HG02884 (cell line): ENCODE measurements at regions not wholly inside any gene's neighbourhood (a gene's known extent, or its start where the extent isn't known, plus 50 kb on each side); places are given as distances from the start of the nearest gene placed in this dataset.
"Not testable (repeated sequence)": the region's sequence is repeated elsewhere in the genome, so short reads cannot be mapped to it uniquely, and the experiment has no call there.

ENCODE experiments used
- ATAC-seq: cut with Tn5 transposase; IDR thresholded peaks from one replicate; pipeline ENCODE4 v1.9.1; 2021; ENCODE audit warnings: mild to moderate bottlenecking, moderate library complexity; ENCODE audit not compliant: unreplicated experiment

GRCh38 chr9:88287972-88288371 is 100.3 kb upstream of the SPIN1 start:
- ATAC-seq = no peak

- ATAC-seq = no peak
These were observed 107.3 kb upstream of the SPIN1 start for GRCh38 chr9:88280816-88281382.

DNA sequence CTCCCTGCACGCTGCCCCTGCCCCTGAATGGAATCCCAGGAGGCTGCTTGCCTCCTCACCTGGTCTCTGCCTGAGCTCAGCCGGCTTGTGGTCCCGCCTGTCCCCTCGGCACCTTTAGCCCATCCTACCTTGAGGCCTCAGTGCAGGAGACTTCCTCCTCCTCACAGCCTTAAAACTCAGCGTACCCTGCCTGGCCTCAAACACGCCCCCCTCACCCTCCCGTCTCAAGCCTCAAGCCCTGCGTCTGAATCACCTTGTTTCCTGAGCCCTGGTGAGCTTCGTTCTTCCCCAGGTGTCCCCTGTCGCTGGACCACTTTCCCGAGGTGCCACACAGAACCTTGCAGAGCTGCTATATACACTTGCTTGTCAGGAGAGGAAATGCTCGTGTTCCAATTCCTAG is 110.2 kb upstream of the SPIN1 start:
- ATAC-seq = no peak

- ATAC-seq = no peak
These were observed 114.2 kb upstream of the SPIN1 start for GRCh38 chr9:88274078-88274477.

GRCh38 chr9:88272986-88273385 is 115.3 kb upstream of the SPIN1 start:
- no peak for ATAC-seq

DNA sequence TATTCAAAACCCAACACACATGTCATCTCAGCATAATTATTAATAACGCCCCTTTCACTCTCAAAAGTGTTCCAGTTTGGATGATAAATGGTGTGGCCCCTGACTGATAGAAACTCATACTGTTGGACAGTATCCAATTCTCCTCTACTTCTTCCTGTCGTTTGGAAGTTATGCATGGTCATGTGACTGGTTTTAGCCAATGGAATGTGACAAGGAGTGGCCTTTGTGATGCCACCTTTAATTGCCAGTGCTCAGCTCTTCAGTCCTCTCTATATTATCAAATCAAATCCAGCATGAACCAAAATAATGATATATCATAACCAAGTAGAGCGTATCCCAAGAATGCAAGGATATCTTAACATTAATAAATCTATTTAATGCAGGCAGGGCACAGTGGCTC is 117.8 kb upstream of the SPIN1 start:
- ATAC-seq = no peak

- ATAC-seq = no peak
These were observed 119.4 kb upstream of the SPIN1 start for GRCh38 chr9:88268886-88269285.

GRCh38 chr9:88267283-88267682 is 121.0 kb upstream of the SPIN1 start:
- no peak for ATAC-seq

GRCh38 chr9:88266416-88266815 is 121.8 kb upstream of the SPIN1 start:
- ATAC-seq = no peak

- no peak for ATAC-seq
These were observed 120.7 kb upstream of the SPATA31C2 start for GRCh38 chr9:88259001-88259400.

- ATAC-seq = no peak
These were observed 120.3 kb upstream of the SPATA31C2 start for GRCh38 chr9:88258601-88259000.

GRCh38 chr9:88258024-88258423 is 119.7 kb upstream of the SPATA31C2 start:
- ATAC-seq = no peak

- ATAC-seq = no peak
These were observed 117.9 kb upstream of the SPATA31C2 start for GRCh38 chr9:88256216-88256615.

DNA sequence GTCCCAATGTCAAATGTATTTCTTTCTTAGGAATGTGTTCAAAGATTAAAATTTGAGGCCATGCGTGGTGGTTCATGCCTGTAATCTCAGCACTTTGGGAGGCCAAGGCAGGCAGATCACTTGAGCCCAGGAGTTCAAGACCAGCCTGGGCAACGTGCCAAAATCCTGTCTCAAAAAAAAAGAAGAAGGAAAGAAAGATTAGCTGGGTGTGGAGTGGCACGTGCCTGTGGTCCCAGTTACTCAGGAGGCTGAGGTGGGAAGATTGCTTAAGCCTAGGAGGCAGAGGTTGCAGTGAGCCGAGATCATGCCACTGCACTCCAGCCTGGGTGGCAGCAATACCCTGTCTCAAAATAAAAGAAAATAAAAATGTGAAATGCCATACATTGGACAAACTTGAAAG is 117.5 kb upstream of the SPATA31C2 start:
- ATAC-seq = not testable (repeated sequence)

DNA sequence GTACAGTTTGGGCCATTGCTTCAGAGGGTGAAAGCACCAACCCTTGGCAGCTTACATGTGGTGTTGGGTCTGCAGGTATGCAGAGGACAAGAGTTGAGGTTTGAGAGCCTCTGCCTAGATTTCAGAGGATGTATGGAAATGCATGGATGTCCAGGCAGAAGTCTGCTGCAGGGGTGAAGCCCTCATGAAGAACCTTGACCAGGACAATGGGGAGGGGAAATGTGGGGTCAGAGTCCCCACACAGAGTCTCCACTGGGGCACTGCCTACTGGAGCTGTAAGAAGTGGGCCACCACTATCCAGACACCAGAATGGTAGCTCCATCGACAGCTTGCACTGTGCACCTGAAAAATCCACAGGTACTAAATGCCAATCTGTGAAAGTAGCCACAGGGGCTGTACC is 113.6 kb upstream of the SPATA31C2 start:
- ATAC-seq = no peak

GRCh38 chr9:88243736-88244135 is 105.5 kb upstream of the SPATA31C2 start:
- no peak for ATAC-seq

DNA sequence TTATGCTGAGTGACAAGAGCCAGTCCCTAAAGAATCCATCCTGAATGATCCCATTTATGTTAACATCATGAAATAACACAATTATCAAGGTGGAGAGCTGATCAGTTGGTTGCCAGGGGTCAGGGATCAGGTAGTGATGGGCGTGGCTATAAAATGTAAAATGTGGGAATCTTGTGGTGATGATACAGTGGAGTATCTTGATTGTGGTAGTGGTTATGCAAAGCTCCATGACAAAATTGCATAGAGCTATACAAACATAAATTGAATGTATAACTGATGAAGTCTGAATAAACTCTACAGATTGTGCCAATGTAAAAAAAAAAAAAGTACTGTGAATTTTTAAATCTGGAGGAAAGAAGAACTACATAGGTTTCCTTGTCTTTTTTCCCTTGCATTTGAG is 104.6 kb upstream of the SPATA31C2 start:
- no peak for ATAC-seq

- ATAC-seq = no peak
These were observed 99.8 kb upstream of the SPATA31C2 start for GRCh38 chr9:88237991-88238571.

GRCh38 chr9:88237479-88237961 is 99.2 kb upstream of the SPATA31C2 start:
- ATAC-seq = no peak

DNA sequence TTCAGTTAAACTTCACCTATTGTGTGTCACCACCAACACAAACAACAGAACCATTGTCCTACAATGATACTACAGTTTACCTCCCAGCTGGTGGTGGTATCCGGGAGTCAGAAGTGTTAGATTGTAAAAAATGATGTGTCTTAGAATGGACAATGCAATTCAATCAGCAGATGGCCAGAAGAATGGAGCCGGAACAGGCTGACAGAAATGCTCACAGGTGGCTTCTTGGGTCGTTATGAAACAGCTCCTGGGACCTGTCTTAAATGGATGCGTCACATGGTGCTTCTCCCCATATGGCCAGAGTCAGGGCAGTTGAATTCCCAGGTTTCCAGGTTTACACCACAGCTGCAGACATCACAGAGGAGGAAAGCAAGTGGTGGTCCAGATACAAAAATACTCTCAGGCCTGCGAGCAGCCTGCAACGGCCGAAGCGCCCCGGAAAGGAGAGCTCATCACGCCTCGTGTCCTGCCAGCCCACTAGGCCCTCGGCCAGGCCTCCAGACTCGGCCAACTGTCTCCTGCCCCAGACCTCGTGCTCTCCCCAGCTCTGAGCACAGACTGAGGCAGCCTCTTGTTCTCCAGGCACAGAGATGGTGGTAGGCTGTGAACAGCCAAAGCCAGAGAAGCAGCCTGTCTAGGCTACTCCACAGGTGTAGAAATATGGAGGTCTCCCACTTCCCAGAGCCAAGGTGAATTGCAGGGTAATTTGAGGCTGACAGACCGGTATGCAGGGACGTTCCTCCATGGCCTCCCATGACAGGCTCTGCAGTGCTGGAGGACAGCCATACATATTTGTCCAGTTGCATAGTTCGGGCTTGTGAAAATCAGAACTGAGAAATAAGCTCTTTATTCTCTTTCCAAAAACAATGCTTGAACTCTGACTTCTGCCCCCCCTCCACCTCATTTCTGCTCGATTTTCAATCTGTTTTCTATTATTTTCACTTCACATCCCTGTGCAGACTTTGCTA is 98.5 kb upstream of the SPATA31C2 start:
- ATAC-seq = no peak

GRCh38 chr9:88235615-88236014 is 97.3 kb upstream of the SPATA31C2 start:
- ATAC-seq = no peak

- ATAC-seq = no peak
These were observed 95.8 kb upstream of the SPATA31C2 start for GRCh38 chr9:88234114-88234513.
